Right lobe of liver (tissue), 6 donors: ENCODE measurements at regions not wholly inside any gene's neighbourhood (a gene's known extent, or its start where the extent isn't known, plus 50 kb on each side); places are given as distances from the start of the nearest gene placed in this dataset.

Source experiments
- ATAC-seq, 4 donors: fragments of 200-7000 bp; cut with Tn5 transposase; one replicate each; pipeline ENCODE4 v1.9.1; 2020; ENCODE audit warnings: mild to moderate bottlenecking in 4 of 4, moderate library complexity in 4 of 4
- DNase-seq, 3 donors: peaks; one replicate each; pipeline ENCODE4 v3.0.0-alpha.2; 2020
- H3K27ac ChIP-seq, 3 donors: fragments of 200-600 bp; one replicate each; pipeline ENCODE4 v1.8.0; 2022
- H3K27me3 ChIP-seq, 2 donors: fragments of 200-600 bp; one replicate each; pipeline ENCODE4 v1.8.0; 2022
- H3K36me3 ChIP-seq, 4 donors: fragments of 200-600 bp; sonication (generic) in 1 of 4; one replicate each; pipeline versions ENCODE4 v1.5.1 to v1.8.0; 2017 to 2022; ENCODE audit warnings: control low read depth in 1 of 4
- H3K4me1 ChIP-seq, 4 donors: fragments of 200-600 bp; sonication (generic) in 1 of 4; one replicate each; pipeline versions ENCODE4 v1.5.1 to v1.8.0; 2017 to 2022; ENCODE audit warnings: control low read depth in 1 of 4
- H3K4me3 ChIP-seq, 3 donors: fragments of 200-600 bp; one replicate each; pipeline ENCODE4 v1.8.0; 2022
- H3K9me3 ChIP-seq, 4 donors: fragments of 200-600 bp; sonication (generic) in 1 of 4; one replicate each; pipeline versions ENCODE4 v1.5.1 to v1.8.0; 2017 to 2022; ENCODE audit warnings: control low read depth in 1 of 4
- CTCF ChIP-seq, 4 donors: fragments of 200-600 bp in 3 of 4; fragments of 450-650 bp in 1 of 4; IDR thresholded peaks; one replicate each; pipeline versions ENCODE4 v1.5.1 to v1.8.0; 2016 to 2022; ENCODE audit warnings: antibody characterized with exemption in 4 of 4, mild to moderate bottlenecking in 2 of 4
- POLR2A ChIP-seq: fragments of 450-650 bp; IDR thresholded peaks from one replicate; pipeline ENCODE4 v1.6.1; 2017; ENCODE audit warnings: antibody characterized with exemption, mild to moderate bottlenecking
- WGBS: methylation state at CpG from one replicate; pipeline ENCODE4 v1.1.6; 2018; ENCODE audit warnings: low coverage, low lambda C conversion rate; ENCODE audit not compliant: insufficient coverage; ENCODE audit errors: missing lambda C conversion rate; 5-methylcytosine and 5-hydroxymethylcytosine counted together
- intact Hi-C, 2 donors: fragments of 100-400 bp; cut with DNase I; formaldehyde crosslinking; loops; one replicate each; pipeline versions ENCODE4 v1.11.2 to v1.14.1; 2022
- donor health status: DM: no; HTN: yes; CAD: no.
- donor health status: DM: no; HTN: no; CAD: no.
- donor health status: DM: no; HTN: no; CAD: no.
- donor health status: DM: no; HTN: yes; CAD: no.
- donor health status: DM: no; HTN: yes; CAD: no.

GRCh38 chr3:176415661-176416295, 781.5 kb downstream of the TBL1XR1 start:
- DNase-seq, result no peak
- ATAC-seq, result no peak
- Histone ChIP-seq H3K27me3 (no peaks in the 10 kb centered on the region), H3K36me3 (no peaks in the 10 kb centered on the region), H3K9me3 (no peaks in the 10 kb centered on the region), H3K4me3 (no peak overlapping the region), H3K27ac (no peak overlapping the region), H3K4me1 (no peaks in the 10 kb centered on the region)
- TF ChIP-seq POLR2A (no peak), CTCF (IDR thresholded peaks at IDR 0.05) (no peak)
- WGBS, result 67% methylated on average over 4 of the region's 4 CpGs
- intact Hi-C loops, result no loop called here

- Histone ChIP-seq H3K4me3 (no peak overlapping the region), H3K27ac (no peak overlapping the region), H3K27me3 (no peaks in the 10 kb centered on the region), H3K36me3 (no peaks in the 10 kb centered on the region), H3K4me1 (no peaks in the 10 kb centered on the region), H3K9me3 (no peaks in the 10 kb centered on the region)
- WGBS, result 79% methylated on average over 3 of the region's 3 CpGs
- intact Hi-C loops, result no loop called here
- ATAC-seq, result no peak
- TF ChIP-seq POLR2A (no peak), CTCF (IDR thresholded peaks at IDR 0.05) (no peak)
- DNase-seq, result no peak
These were observed 784.5 kb downstream of the TBL1XR1 start for GRCh38 chr3:176412771-176413170.

- TF ChIP-seq POLR2A (no peak), CTCF (IDR thresholded peaks at IDR 0.05) (no peak)
- intact Hi-C loops, result no loop called here
- Histone ChIP-seq H3K27me3 (no peaks in the 10 kb centered on the region), H3K9me3 (no peaks in the 10 kb centered on the region), H3K36me3 (no peaks in the 10 kb centered on the region), H3K4me1 (no peaks in the 10 kb centered on the region), H3K4me3 (no peak overlapping the region), H3K27ac (no peak overlapping the region)
- WGBS, result 83% methylated on average over 1 of the region's 1 CpG
- no peak for ATAC-seq
- DNase-seq, result no peak
These were observed 793.8 kb downstream of the TBL1XR1 start for GRCh38 chr3:176403531-176403930.

GRCh38 chr3:176401211-176401610, 796.1 kb downstream of the TBL1XR1 start:
- TF ChIP-seq CTCF (IDR thresholded peaks at IDR 0.05) (no peak), POLR2A (no peak)
- no peaks in the 10 kb centered on the region for H3K27me3 ChIP-seq
- WGBS, result 69% methylated on average over 2 of the region's 3 CpGs
- intact Hi-C loops, result no loop called here
- no peaks in the 10 kb centered on the region for H3K4me1 ChIP-seq
- H3K36me3 ChIP-seq, result no peaks in the 10 kb centered on the region
- no peak overlapping the region for H3K27ac ChIP-seq
- ATAC-seq, result no peak
- no peak for DNase-seq
- no peak overlapping the region for H3K4me3 ChIP-seq
- H3K9me3 ChIP-seq, result no peaks in the 10 kb centered on the region

- no peak overlapping the region for H3K4me3 ChIP-seq
- ATAC-seq (no peak), DNase-seq (no peak)
- no peak overlapping the region for H3K27ac ChIP-seq
- TF ChIP-seq CTCF (IDR thresholded peaks at IDR 0.05), result no peak
- TF ChIP-seq POLR2A, result no peak
- intact Hi-C loops, result no loop called here
- no peaks in the 10 kb centered on the region for H3K27me3 ChIP-seq
- H3K36me3 ChIP-seq, result no peaks in the 10 kb centered on the region
- no peaks in the 10 kb centered on the region for H3K4me1 ChIP-seq
- no peaks in the 10 kb centered on the region for H3K9me3 ChIP-seq
- 54% methylated on average over 2 of the region's 2 CpGs for WGBS
These were observed 798.1 kb downstream of the TBL1XR1 start for GRCh38 chr3:176399193-176399592.
